PFSK-1 (cell line): ENCODE measurements at regions not wholly inside any gene's neighbourhood (a gene's known extent, or its start where the extent isn't known, plus 50 kb on each side); places are given as distances from the start of the nearest gene placed in this dataset.

Source experiments
- FOXP2 ChIP-seq: optimal IDR thresholded peaks from 2 replicates; pipeline ENCODE3; 2011; ENCODE audit warnings: borderline replicate concordance, control low read depth, inconsistent platforms; ENCODE audit not compliant: insufficient read depth; ENCODE audit errors: extremely low read length, extremely low read depth
- POLR2AphosphoS5 ChIP-seq: IDR thresholded peaks from 2 replicates; pipeline ENCODE4 v1.6.1; 2012; ENCODE audit warnings: low read depth, mild to moderate bottlenecking, control low read depth, low read length, moderate library complexity
- SIN3A ChIP-seq: IDR thresholded peaks from 2 replicates; pipeline ENCODE4 v1.6.1; 2012; ENCODE audit warnings: mild to moderate bottlenecking, low read length, moderate library complexity, borderline replicate concordance; ENCODE audit not compliant: insufficient read depth
- TAF1 ChIP-seq: IDR thresholded peaks from 2 replicates; pipeline ENCODE4 v1.6.1; 2012; ENCODE audit warnings: low read length, control low read depth, borderline replicate concordance; ENCODE audit not compliant: insufficient read depth
- TF ChIP-seq, protein P1 (sequence below), 2 experiments: IDR thresholded peaks; 2 replicates each; pipeline versions ENCODE4 v1.6.1 to v1.8.0; 2011 to 2012; ENCODE audit warnings: low read depth in 2 of 2, low read length in 2 of 2, control low read depth in 1 of 2, inconsistent platforms in 1 of 2, mild to moderate bottlenecking in 1 of 2, moderate library complexity in 1 of 2; ENCODE audit not compliant: insufficient read depth in 1 of 2

DNA sequence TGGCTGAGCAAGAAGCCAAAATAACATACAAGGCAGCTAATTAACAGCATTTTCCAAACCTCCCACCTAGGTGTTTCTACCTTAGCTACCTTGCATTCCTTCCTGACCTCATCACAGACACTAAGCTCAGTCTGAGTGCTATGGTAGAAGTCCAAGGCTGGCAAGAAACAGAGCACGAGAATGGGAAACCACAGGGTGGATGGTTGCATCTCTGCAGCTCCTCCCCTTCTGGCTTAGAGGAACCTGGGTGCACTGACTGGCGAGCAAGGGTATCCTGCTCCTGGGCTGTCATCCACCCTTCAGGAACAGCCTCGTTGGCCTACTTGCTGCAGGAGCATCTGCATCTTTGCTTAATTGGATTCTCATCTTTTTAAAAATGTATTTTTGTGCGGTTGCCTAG lies 73.1 kb upstream of the KIRREL3 start:
- TF ChIP-seq, protein P1, sequence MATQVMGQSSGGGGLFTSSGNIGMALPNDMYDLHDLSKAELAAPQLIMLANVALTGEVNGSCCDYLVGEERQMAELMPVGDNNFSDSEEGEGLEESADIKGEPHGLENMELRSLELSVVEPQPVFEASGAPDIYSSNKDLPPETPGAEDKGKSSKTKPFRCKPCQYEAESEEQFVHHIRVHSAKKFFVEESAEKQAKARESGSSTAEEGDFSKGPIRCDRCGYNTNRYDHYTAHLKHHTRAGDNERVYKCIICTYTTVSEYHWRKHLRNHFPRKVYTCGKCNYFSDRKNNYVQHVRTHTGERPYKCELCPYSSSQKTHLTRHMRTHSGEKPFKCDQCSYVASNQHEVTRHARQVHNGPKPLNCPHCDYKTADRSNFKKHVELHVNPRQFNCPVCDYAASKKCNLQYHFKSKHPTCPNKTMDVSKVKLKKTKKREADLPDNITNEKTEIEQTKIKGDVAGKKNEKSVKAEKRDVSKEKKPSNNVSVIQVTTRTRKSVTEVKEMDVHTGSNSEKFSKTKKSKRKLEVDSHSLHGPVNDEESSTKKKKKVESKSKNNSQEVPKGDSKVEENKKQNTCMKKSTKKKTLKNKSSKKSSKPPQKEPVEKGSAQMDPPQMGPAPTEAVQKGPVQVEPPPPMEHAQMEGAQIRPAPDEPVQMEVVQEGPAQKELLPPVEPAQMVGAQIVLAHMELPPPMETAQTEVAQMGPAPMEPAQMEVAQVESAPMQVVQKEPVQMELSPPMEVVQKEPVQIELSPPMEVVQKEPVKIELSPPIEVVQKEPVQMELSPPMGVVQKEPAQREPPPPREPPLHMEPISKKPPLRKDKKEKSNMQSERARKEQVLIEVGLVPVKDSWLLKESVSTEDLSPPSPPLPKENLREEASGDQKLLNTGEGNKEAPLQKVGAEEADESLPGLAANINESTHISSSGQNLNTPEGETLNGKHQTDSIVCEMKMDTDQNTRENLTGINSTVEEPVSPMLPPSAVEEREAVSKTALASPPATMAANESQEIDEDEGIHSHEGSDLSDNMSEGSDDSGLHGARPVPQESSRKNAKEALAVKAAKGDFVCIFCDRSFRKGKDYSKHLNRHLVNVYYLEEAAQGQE (IDR thresholded peaks at IDR 0.05; ENCODE audit: insufficient read depth in 1 of 2, low read depth in 2 of 2, low read length in 2 of 2) = no peak
- TF ChIP-seq SIN3A (no peak), POLR2AphosphoS5 (no peak), TAF1 (no peak), FOXP2 (no peak)
